Neural cell (in vitro differentiated cells): ENCODE measurements at regions not wholly inside any gene's neighbourhood (a gene's known extent, or its start where the extent isn't known, plus 50 kb on each side); places are given as distances from the start of the nearest gene placed in this dataset.

Experiments used
- H2AFZ ChIP-seq: fragments of 200-600, 300-800 bp; sonication (generic), shearing (Covaris generic); 2 replicates; pipeline ENCODE4 v1.6.0; 2014; ENCODE audit warnings: low read depth, mild to moderate bottlenecking, antibody characterized with exemption, low read length, moderate library complexity
- H3F3A ChIP-seq: fragments of 200-600 bp; shearing (Covaris generic); 2 replicates; pipeline ENCODE4 v1.6.1; 2016; ENCODE audit warnings: mild to moderate bottlenecking, moderate library complexity, mixed read lengths, antibody characterized with exemption, low read length; ENCODE audit not compliant: insufficient read depth, poor library complexity, severe bottlenecking
- H3K27ac ChIP-seq: fragments of 200-600, 300-800 bp; sonication (generic), shearing (Covaris generic); 2 replicates; pipeline ENCODE4 v1.5.1; 2014; ENCODE audit warnings: mild to moderate bottlenecking, low read length, moderate library complexity
- H3K27me3 ChIP-seq: fragments of 300-800, 200-600 bp; sonication (generic), shearing (Covaris generic); 2 replicates; pipeline ENCODE4 v1.6.0; 2014; ENCODE audit warnings: mild to moderate bottlenecking, low read depth, low read length, moderate library complexity; ENCODE audit not compliant: insufficient read depth
- H3K36me3 ChIP-seq: fragments of 300-800, 200-600 bp; sonication (generic), shearing (Covaris generic); 2 replicates; pipeline ENCODE4 v1.5.1; 2014; ENCODE audit warnings: mild to moderate bottlenecking, antibody characterized with exemption, low read length, moderate library complexity; ENCODE audit not compliant: insufficient read depth
- H3K4me2 ChIP-seq: fragments of 300-800, 200-600 bp; sonication (generic), shearing (Covaris generic); 2 replicates; pipeline ENCODE4 v1.6.0; 2014; ENCODE audit warnings: mild to moderate bottlenecking, low read length
- H3K4me3 ChIP-seq: fragments of 300-800, 200-600 bp; sonication (generic), shearing (Covaris generic); 2 replicates; pipeline ENCODE4 v1.5.1; 2014; ENCODE audit warnings: mild to moderate bottlenecking, low read length, moderate library complexity
- H3K79me2 ChIP-seq: fragments of 200-600 bp; shearing (Covaris generic); replicated peaks from 2 replicates; pipeline ENCODE4 v1.6.0; 2014; ENCODE audit warnings: mild to moderate bottlenecking, low read length, moderate library complexity; ENCODE audit not compliant: insufficient read depth
- H3K9ac ChIP-seq: fragments of 300-800, 200-600 bp; sonication (generic), shearing (Covaris generic); 2 replicates; pipeline ENCODE4 v1.6.1; 2016; ENCODE audit warnings: mild to moderate bottlenecking, low read length, mixed read lengths
- H3K9me2 ChIP-seq: fragments of 200-600 bp; shearing (Covaris generic); 2 replicates; pipeline ENCODE4 v1.6.1; 2016; ENCODE audit warnings: mild to moderate bottlenecking, low read length, mixed read lengths; ENCODE audit not compliant: insufficient read depth
- H3K9me3 ChIP-seq: fragments of 200-600, 300-800 bp; sonication (generic), shearing (Covaris generic); 2 replicates; pipeline ENCODE4 v1.6.1; 2016; ENCODE audit warnings: mild to moderate bottlenecking, mixed run types, low read length, moderate library complexity, mixed read lengths
- H4K20me1 ChIP-seq: fragments of 200-600 bp; shearing (Covaris generic); 2 replicates; pipeline ENCODE4 v1.6.1; 2016; ENCODE audit warnings: mild to moderate bottlenecking, mixed run types; ENCODE audit not compliant: insufficient read depth
- EP300 ChIP-seq: fragments of 450-650 bp; conservative IDR thresholded peaks from 2 replicates; pipeline ENCODE4 v1.6.1; 2014; ENCODE audit warnings: antibody characterized with exemption, mild to moderate bottlenecking, moderate library complexity; ENCODE audit not compliant: poor library complexity, severe bottlenecking
- EZH2 ChIP-seq: fragments of 200-600, 300-800 bp; shearing (Covaris generic), sonication (generic); IDR thresholded peaks from 2 replicates; pipeline ENCODE4 v1.6.1; 2014; ENCODE audit warnings: antibody characterized with exemption, low read length, borderline replicate concordance, mild to moderate bottlenecking; ENCODE audit not compliant: insufficient read depth, poor library complexity, severe bottlenecking
- MXI1 ChIP-seq: fragments of 450-650 bp; conservative IDR thresholded peaks from 2 replicates; pipeline ENCODE4 v1.6.1; 2014; ENCODE audit warnings: antibody characterized with exemption, mild to moderate bottlenecking; ENCODE audit not compliant: poor library complexity, severe bottlenecking
- POLR2AphosphoS5 ChIP-seq: IDR thresholded peaks from 2 replicates; pipeline ENCODE4 v1.6.1; 2012
- RAD21 ChIP-seq: fragments of 450-650 bp; conservative IDR thresholded peaks from 2 replicates; pipeline ENCODE4 v1.6.1; 2014; ENCODE audit warnings: antibody characterized with exemption, mild to moderate bottlenecking, moderate library complexity
- SMC3 ChIP-seq: fragments of 450-650 bp; conservative IDR thresholded peaks from 2 replicates; pipeline ENCODE4 v1.6.1; 2014; ENCODE audit warnings: antibody characterized with exemption, mild to moderate bottlenecking, moderate library complexity; ENCODE audit not compliant: poor library complexity
- TAF1 ChIP-seq: IDR thresholded peaks from 2 replicates; pipeline ENCODE4 v1.6.1; 2012; ENCODE audit warnings: low read depth
- TF ChIP-seq, protein P1 (sequence below): IDR thresholded peaks from 2 replicates; pipeline ENCODE4 v1.6.1; 2012; ENCODE audit warnings: borderline replicate concordance
- TF ChIP-seq, protein P2 (sequence below): fragments of 450-650 bp; IDR thresholded peaks from 2 replicates; pipeline ENCODE4 v1.5.1; 2014; ENCODE audit warnings: antibody characterized with exemption, mild to moderate bottlenecking, moderate library complexity; ENCODE audit not compliant: poor library complexity, severe bottlenecking

DNA sequence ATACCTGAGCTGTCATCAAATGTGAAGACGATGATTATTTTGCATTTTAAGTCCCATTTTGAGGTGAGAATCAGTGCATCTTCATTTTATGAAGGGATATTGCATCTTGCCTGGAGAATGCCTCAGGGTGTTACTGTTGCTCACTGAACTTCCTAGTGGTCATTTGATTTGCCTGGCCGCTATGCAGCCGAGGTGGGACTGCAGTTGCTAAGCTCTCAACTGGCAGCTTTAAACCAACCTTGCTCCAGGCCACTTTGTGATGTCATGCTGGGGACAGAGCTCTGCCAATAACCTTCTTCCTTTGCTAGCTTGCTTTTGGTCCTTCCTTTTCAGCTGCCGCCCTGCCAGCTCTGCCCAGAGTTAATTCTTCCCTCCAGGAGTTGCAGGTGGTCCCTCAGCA, 409.4 kb upstream of the B3GAT1 start:
- Histone ChIP-seq H3F3A (no peaks in the 10 kb centered on the region), H3K27ac (no peak overlapping the region), H3K4me2 (no peak overlapping the region), H4K20me1 (no peaks in the 10 kb centered on the region), H3K36me3 (no peaks in the 10 kb centered on the region), H3K4me3 (no peak overlapping the region), H3K9ac (no peak overlapping the region), H2AFZ (no peak overlapping the region), H3K9me2 (no peaks in the 10 kb centered on the region), H3K27me3 (no peaks in the 10 kb centered on the region), H3K79me2 (no peaks in the 10 kb centered on the region), H3K9me3 (no peaks in the 10 kb centered on the region)
- TF ChIP-seq EP300 (no peak), TAF1 (no peak), EZH2 (no peak), SMC3 (no peak), MXI1 (no peak), POLR2AphosphoS5 (no peak), RAD21 (no peak)
- TF ChIP-seq, protein P1, sequence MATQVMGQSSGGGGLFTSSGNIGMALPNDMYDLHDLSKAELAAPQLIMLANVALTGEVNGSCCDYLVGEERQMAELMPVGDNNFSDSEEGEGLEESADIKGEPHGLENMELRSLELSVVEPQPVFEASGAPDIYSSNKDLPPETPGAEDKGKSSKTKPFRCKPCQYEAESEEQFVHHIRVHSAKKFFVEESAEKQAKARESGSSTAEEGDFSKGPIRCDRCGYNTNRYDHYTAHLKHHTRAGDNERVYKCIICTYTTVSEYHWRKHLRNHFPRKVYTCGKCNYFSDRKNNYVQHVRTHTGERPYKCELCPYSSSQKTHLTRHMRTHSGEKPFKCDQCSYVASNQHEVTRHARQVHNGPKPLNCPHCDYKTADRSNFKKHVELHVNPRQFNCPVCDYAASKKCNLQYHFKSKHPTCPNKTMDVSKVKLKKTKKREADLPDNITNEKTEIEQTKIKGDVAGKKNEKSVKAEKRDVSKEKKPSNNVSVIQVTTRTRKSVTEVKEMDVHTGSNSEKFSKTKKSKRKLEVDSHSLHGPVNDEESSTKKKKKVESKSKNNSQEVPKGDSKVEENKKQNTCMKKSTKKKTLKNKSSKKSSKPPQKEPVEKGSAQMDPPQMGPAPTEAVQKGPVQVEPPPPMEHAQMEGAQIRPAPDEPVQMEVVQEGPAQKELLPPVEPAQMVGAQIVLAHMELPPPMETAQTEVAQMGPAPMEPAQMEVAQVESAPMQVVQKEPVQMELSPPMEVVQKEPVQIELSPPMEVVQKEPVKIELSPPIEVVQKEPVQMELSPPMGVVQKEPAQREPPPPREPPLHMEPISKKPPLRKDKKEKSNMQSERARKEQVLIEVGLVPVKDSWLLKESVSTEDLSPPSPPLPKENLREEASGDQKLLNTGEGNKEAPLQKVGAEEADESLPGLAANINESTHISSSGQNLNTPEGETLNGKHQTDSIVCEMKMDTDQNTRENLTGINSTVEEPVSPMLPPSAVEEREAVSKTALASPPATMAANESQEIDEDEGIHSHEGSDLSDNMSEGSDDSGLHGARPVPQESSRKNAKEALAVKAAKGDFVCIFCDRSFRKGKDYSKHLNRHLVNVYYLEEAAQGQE = no peak
- TF ChIP-seq, protein P2, sequence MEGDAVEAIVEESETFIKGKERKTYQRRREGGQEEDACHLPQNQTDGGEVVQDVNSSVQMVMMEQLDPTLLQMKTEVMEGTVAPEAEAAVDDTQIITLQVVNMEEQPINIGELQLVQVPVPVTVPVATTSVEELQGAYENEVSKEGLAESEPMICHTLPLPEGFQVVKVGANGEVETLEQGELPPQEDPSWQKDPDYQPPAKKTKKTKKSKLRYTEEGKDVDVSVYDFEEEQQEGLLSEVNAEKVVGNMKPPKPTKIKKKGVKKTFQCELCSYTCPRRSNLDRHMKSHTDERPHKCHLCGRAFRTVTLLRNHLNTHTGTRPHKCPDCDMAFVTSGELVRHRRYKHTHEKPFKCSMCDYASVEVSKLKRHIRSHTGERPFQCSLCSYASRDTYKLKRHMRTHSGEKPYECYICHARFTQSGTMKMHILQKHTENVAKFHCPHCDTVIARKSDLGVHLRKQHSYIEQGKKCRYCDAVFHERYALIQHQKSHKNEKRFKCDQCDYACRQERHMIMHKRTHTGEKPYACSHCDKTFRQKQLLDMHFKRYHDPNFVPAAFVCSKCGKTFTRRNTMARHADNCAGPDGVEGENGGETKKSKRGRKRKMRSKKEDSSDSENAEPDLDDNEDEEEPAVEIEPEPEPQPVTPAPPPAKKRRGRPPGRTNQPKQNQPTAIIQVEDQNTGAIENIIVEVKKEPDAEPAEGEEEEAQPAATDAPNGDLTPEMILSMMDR = no peak

DNA sequence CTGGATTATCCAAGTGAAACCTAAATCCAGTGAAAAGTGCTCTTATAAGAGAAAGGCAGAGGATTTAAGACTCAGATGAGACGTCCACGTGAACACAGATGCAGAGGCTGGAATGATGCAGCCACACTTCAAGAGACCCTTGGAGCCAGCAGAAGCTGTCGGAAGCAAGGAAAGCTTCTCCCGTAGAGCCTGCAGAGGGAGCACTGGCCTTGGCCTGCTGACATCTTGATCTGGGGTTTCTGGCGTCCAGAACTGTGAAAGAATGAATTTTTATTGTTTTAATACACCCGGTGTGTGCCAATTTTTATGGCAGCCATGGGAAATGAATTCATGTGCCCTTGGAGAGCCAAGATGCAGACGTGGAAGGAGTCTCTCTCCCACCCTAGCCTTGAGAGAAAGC, 407.0 kb upstream of the B3GAT1 start:
- H3K36me3 ChIP-seq = no peaks in the 10 kb centered on the region
- no peak overlapping the region for H3K4me2 ChIP-seq
- H3K27me3 ChIP-seq = no peaks in the 10 kb centered on the region
- no peak overlapping the region for H3K4me3 ChIP-seq
- no peaks in the 10 kb centered on the region for H3F3A ChIP-seq
- no peaks in the 10 kb centered on the region for H4K20me1 ChIP-seq
- TF ChIP-seq TAF1 = no peak
- TF ChIP-seq, protein P1 = no peak
- H3K9me2 ChIP-seq = no peaks in the 10 kb centered on the region
- no peak overlapping the region for H3K9ac ChIP-seq
- H3K79me2 ChIP-seq = no peaks in the 10 kb centered on the region
- no peak overlapping the region for H2AFZ ChIP-seq
- no peaks in the 10 kb centered on the region for H3K9me3 ChIP-seq
- no peak overlapping the region for H3K27ac ChIP-seq
